SK-N-SH (cell line): ENCODE measurements at regions not wholly inside any gene's neighbourhood (a gene's known extent, or its start where the extent isn't known, plus 50 kb on each side); places are given as distances from the start of the nearest gene placed in this dataset.

Experiments used
- CTCF ChIA-PET: fragments of 300-600, 350-600 bp; formaldehyde crosslinking; extraction: SDS; loops from one replicate; lab custom pipeline; 2021; lab: Yijun Ruan, JAX
- POLR2A ChIA-PET: fragments of 350-600 bp; sonication (Branson Sonifier 250); formaldehyde crosslinking; extraction: SDS; loops from one replicate; lab custom pipeline; 2020; ENCODE audit warnings: antibody characterized with exemption, inconsistent platforms; lab: Yijun Ruan, JAX
- DNase-seq: peaks from one replicate; pipeline ENCODE4 v3.0.0; 2012
- H2AFZ ChIP-seq: fragments of 200-600 bp; sonication (generic); 2 replicates; pipeline ENCODE4 v1.8.1; 2016; ENCODE audit warnings: antibody characterized with exemption, mild to moderate bottlenecking, low read depth
- H3F3A ChIP-seq: fragments of 200-600 bp; sonication (generic); replicated peaks from 2 replicates; pipeline ENCODE3; 2016; ENCODE audit warnings: antibody characterized with exemption, mild to moderate bottlenecking; ENCODE audit not compliant: insufficient read depth
- H3K27ac ChIP-seq, 2 experiments: fragments of 200-500 bp in 1 of 2; fragments of 200-600 bp in 1 of 2; sonication (Bioruptor generic) in 1 of 2; sonication (generic), shearing (Covaris generic) in 1 of 2; 2 replicates each; pipeline versions ENCODE4 v1.5.1 to v1.6.1; 2014 to 2016; ENCODE audit warnings: low read depth in 2 of 2, inconsistent platforms in 1 of 2, low read length in 1 of 2, mild to moderate bottlenecking in 1 of 2, mixed read lengths in 1 of 2
- H3K27me3 ChIP-seq: fragments of 200-600 bp; sonication (generic), shearing (Covaris generic); 2 replicates; pipeline ENCODE4 v1.6.1; 2016; ENCODE audit warnings: mixed run types; ENCODE audit not compliant: insufficient read depth
- H3K36me3 ChIP-seq, 2 experiments: fragments of 200-500 bp in 1 of 2; fragments of 200-600 bp in 1 of 2; sonication (Bioruptor generic) in 1 of 2; sonication (generic) in 1 of 2; replicated peaks in 1 of 2; 2 replicates each; pipeline versions ENCODE3 to v1.5.1; 2014 to 2016; ENCODE audit warnings: low read length in 1 of 2, mild to moderate bottlenecking in 1 of 2; ENCODE audit not compliant: insufficient read depth in 2 of 2, control insufficient read depth in 1 of 2
- H3K4me1 ChIP-seq, 2 experiments: fragments of 200-500 bp in 1 of 2; fragments of 200-600 bp in 1 of 2; sonication (Bioruptor generic) in 1 of 2; sonication (generic), shearing (Covaris generic) in 1 of 2; 2 replicates each; pipeline versions ENCODE4 v1.5.1 to v1.6.1; 2014 to 2016; ENCODE audit warnings: low read depth in 1 of 2, low read length in 1 of 2, mixed run types in 1 of 2; ENCODE audit not compliant: insufficient read depth in 2 of 2, control insufficient read depth in 1 of 2
- H3K4me2 ChIP-seq: fragments of 200-600 bp; sonication (generic), shearing (Covaris generic); 2 replicates; pipeline ENCODE4 v1.6.1; 2017; ENCODE audit warnings: mixed run types
- H3K4me3 ChIP-seq, 2 experiments: fragments of 200-500 bp in 1 of 2; fragments of 200-600 bp in 1 of 2; sonication (Bioruptor generic) in 1 of 2; sonication (generic), shearing (Covaris generic) in 1 of 2; 2 replicates each; pipeline versions ENCODE4 v1.5.1 to v1.8.1; 2014 to 2016; ENCODE audit warnings: low read depth in 2 of 2, inconsistent platforms in 1 of 2, low read length in 1 of 2, mild to moderate bottlenecking in 1 of 2, mixed read lengths in 1 of 2, moderate library complexity in 1 of 2
- H3K79me2 ChIP-seq: fragments of 200-600 bp; sonication (generic); 2 replicates; pipeline ENCODE4 v1.8.1; 2017; ENCODE audit warnings: mild to moderate bottlenecking; ENCODE audit not compliant: insufficient read depth
- H3K9ac ChIP-seq: fragments of 200-600 bp; sonication (generic); 2 replicates; pipeline ENCODE4 v1.6.1; 2017; ENCODE audit warnings: mixed run types
- H3K9me2 ChIP-seq: fragments of 200-600 bp; sonication (generic); 2 replicates; pipeline ENCODE4 v1.6.1; 2017; ENCODE audit warnings: mixed run types
- H3K9me3 ChIP-seq: fragments of 200-600 bp; sonication (generic); 2 replicates; pipeline ENCODE4 v1.6.1; 2017; ENCODE audit warnings: mixed run types, mild to moderate bottlenecking, moderate library complexity
- H4K20me1 ChIP-seq: fragments of 200-600 bp; sonication (generic); 2 replicates; pipeline ENCODE4 v1.6.1; 2017; ENCODE audit warnings: mild to moderate bottlenecking, mixed run types; ENCODE audit not compliant: insufficient read depth
- CHD2 ChIP-seq: fragments of 150-350 bp; IDR thresholded peaks from 2 replicates; pipeline ENCODE4 v1.6.1; 2018; ENCODE audit warnings: low read length; ENCODE audit not compliant: partially characterized antibody
- CTCF ChIP-seq: fragments of 200-600 bp; sonication (generic); IDR thresholded peaks from 2 replicates; pipeline ENCODE4 v1.6.1; 2017; ENCODE audit warnings: antibody characterized with exemption, mild to moderate bottlenecking, moderate library complexity
- FOSL2 ChIP-seq: IDR thresholded peaks from 2 replicates; pipeline ENCODE4 v1.4.0; 2012; ENCODE audit warnings: low read depth, mild to moderate bottlenecking, moderate library complexity, borderline replicate concordance
- FOXJ3 ChIP-seq: sonication (generic); formaldehyde crosslinking; IDR thresholded peaks from 2 replicates; pipeline ENCODE4 v1.5.1; 2020; ENCODE audit warnings: mild to moderate bottlenecking, missing genetic modification reagents
- FOXM1 ChIP-seq: IDR thresholded peaks from 2 replicates; pipeline ENCODE4 v1.4.0; 2012; ENCODE audit warnings: low read depth, mild to moderate bottlenecking
- GABPA ChIP-seq: IDR thresholded peaks from 2 replicates; pipeline ENCODE4 v1.4.0; 2012; ENCODE audit warnings: low read depth, mild to moderate bottlenecking
- GATA2 ChIP-seq: sonication (generic); formaldehyde crosslinking; IDR thresholded peaks from 2 replicates; pipeline ENCODE4 v1.5.0; 2020; ENCODE audit warnings: mild to moderate bottlenecking, missing genetic modification reagents
- IRF3 ChIP-seq: fragments of 150-350 bp; IDR thresholded peaks from 2 replicates; pipeline ENCODE4 v1.6.1; 2016; ENCODE audit warnings: mild to moderate bottlenecking, low read depth, low read length
- JUND ChIP-seq: IDR thresholded peaks from 2 replicates; pipeline ENCODE4 v1.4.0; 2012
- MEF2A ChIP-seq: IDR thresholded peaks from 2 replicates; pipeline ENCODE4 v1.4.0; 2012; ENCODE audit warnings: low read depth, borderline replicate concordance
- NRF1 ChIP-seq: IDR thresholded peaks from 2 replicates; pipeline ENCODE4 v1.6.1; 2012; ENCODE audit warnings: low read depth, mild to moderate bottlenecking, low read length
- PBX3 ChIP-seq: IDR thresholded peaks from 2 replicates; pipeline ENCODE4; 2012
- POLR2AphosphoS5 ChIP-seq: IDR thresholded peaks from 2 replicates; pipeline ENCODE4 v1.6.1; 2012; ENCODE audit warnings: low read depth, low read length
- RCOR1 ChIP-seq: fragments of 150-350 bp; IDR thresholded peaks from 2 replicates; pipeline ENCODE4 v1.6.1; 2017; ENCODE audit warnings: antibody characterized with exemption, low read length
- REST ChIP-seq: IDR thresholded peaks from 2 replicates; pipeline ENCODE4 v1.6.1; 2012; ENCODE audit warnings: mild to moderate bottlenecking, low read depth, low read length, moderate library complexity
- SIN3A ChIP-seq: IDR thresholded peaks from 2 replicates; pipeline ENCODE4 v1.6.1; 2012; ENCODE audit warnings: low read depth, mild to moderate bottlenecking, low read length, moderate library complexity, borderline replicate concordance
- SMC3 ChIP-seq: IDR thresholded peaks from 2 replicates; pipeline ENCODE4 v1.6.1; 2012; ENCODE audit warnings: low read depth, low read length, improper control_type of control experiment
- TCF12 ChIP-seq: IDR thresholded peaks from 2 replicates; pipeline ENCODE4 v1.4.0; 2012
- YY1 ChIP-seq: IDR thresholded peaks from 2 replicates; pipeline ENCODE4 v1.4.0; 2012; ENCODE audit warnings: low read depth, mild to moderate bottlenecking
- WGBS: methylation state at CpG from one replicate; pipeline ENCODE4 v1.1.6; 2017; ENCODE audit warnings: low lambda C conversion rate; 5-methylcytosine and 5-hydroxymethylcytosine counted together

- TF ChIP-seq NRF1 (no peak), CTCF (no peak)
Measured at GRCh38 chr9:106727969-106728368, 135.0 kb upstream of the ZNF462 start (continued).

GRCh38 chr9:106728860-106729259, 134.1 kb upstream of the ZNF462 start:
- ChIA-PET CTCF (no interaction called here), POLR2A (no interaction called here)

GRCh38 chr9:106731910-106732309, 131.1 kb upstream of the ZNF462 start:
- DNase-seq, result peak; percentile 63
- H3K4me3 ChIP-seq, result no peak overlapping the region
- no peak overlapping the region for H2AFZ ChIP-seq
- 0% methylated on average over 1 of the region's 1 CpG for WGBS
- no peaks in the 10 kb centered on the region for H4K20me1 ChIP-seq
- peaks cover 0 to 6% of the 10 kb centered on the region in 2 experiments; a peak in 2 of 4 replicates for H3K4me1 ChIP-seq
- H3K9me2 ChIP-seq, result no peaks in the 10 kb centered on the region
- H3K27ac ChIP-seq, result peak overlapping the region in 1 of 2 experiments; percentile 92; a peak in 2 of 4 replicates
- ChIA-PET POLR2A (no interaction called here), CTCF (interaction anchor here (1.2 to 1.5 kb wide), 2 partner anchors 129 to 448 kb away, joined by 3 to 4 read pairs; no protein-coding TSS in a partner anchor)
- H3K79me2 ChIP-seq, result no peaks in the 10 kb centered on the region
- H3K9ac ChIP-seq, result no peak overlapping the region
- H3K27me3 ChIP-seq, result no peaks in the 10 kb centered on the region
- H3K4me2 ChIP-seq, result no peak overlapping the region
- H3K36me3 ChIP-seq, result no peaks in the 10 kb centered on the region
- H3K9me3 ChIP-seq, result no peaks in the 10 kb centered on the region
- no peaks in the 10 kb centered on the region for H3F3A ChIP-seq
- TF ChIP-seq SIN3A (no peak), YY1 (no peak), SMC3 (no peak), IRF3 (no peak), GATA2 (peak; percentile 51; the same call in 1 of the 2 replicates), REST (no peak), FOXM1 (no peak), FOSL2 (no peak), GABPA (no peak), MEF2A (no peak), NRF1 (no peak), FOXJ3 (CRISPR knock-in tag) (peak; percentile 39; the same call in 1 of the 2 replicates), RCOR1 (peak; percentile 58; the same call in 1 of the 2 replicates)

More at GRCh38 chr9:106728860-106729259, 134.1 kb upstream of the ZNF462 start:
- TF ChIP-seq GATA2 (no peak), FOXJ3 (CRISPR knock-in tag) (no peak), CHD2 (no peak), GABPA (no peak), POLR2AphosphoS5 (no peak), TCF12 (no peak), PBX3 (no peak), JUND (no peak)
- Histone ChIP-seq H3K27me3 (no peaks in the 10 kb centered on the region), H4K20me1 (no peaks in the 10 kb centered on the region), H3K9ac (no peak overlapping the region), H3K36me3 (no peaks in the 10 kb centered on the region), H3K4me1 (peaks cover 0 to 6% of the 10 kb centered on the region in 2 experiments; a peak in 2 of 4 replicates), H2AFZ (no peak overlapping the region), H3K4me2 (no peak overlapping the region), H3K4me3 (no peak overlapping the region), H3K79me2 (no peaks in the 10 kb centered on the region), H3K9me3 (no peaks in the 10 kb centered on the region), H3K27ac (no peak overlapping the region), H3K9me2 (no peaks in the 10 kb centered on the region), H3F3A (no peaks in the 10 kb centered on the region)
- no peak for DNase-seq
- 48% methylated on average over 7 of the region's 7 CpGs for WGBS
